Suppressor macrophage (primary cell): ENCODE measurements at regions not wholly inside any gene's neighbourhood (a gene's known extent, or its start where the extent isn't known, plus 50 kb on each side); places are given as distances from the start of the nearest gene placed in this dataset.
"Not testable (repeated sequence)": the region's sequence is repeated elsewhere in the genome, so short reads cannot be mapped to it uniquely, and the experiment has no call there.

ENCODE experiments used
- DNase-seq, 4 experiments: peaks; one replicate each; pipeline ENCODE4 v3.0.0-alpha.2; 2020 to 2022

DNA sequence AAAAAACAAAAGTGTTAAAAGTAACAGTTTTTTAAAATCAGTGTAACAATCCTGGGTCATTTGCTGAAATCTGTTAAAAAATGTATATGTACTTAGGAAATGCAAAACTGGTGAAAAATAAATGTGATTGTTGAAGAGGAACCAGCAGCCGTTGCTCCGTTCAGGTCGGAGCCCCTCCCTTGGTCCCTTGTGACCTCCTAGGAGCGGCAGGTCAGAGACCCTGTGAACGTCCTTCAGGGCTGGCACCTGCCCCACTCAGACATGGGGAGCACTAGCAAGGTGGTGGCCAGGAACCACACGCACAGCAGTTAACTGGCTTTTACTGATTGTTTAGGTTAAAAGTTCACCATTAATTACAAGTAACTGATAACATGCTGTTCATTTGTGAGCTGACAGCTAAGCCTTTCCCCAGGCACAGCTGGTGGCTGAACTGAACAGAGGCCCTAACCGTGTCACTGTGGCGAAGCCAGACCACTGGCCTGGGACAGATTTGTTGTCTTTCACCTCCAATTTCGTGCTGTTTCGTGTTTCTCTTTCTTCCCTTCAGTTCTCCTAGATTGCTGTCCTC, 159.2 kb upstream of the ALKAL2 start:
- DNase-seq: no peak

GRCh38 chr2:446303-446874, 158.5 kb upstream of the ALKAL2 start:
- no peak for DNase-seq

GRCh38 chr2:445896-446295, 158.0 kb upstream of the ALKAL2 start:
- no peak for DNase-seq

DNA sequence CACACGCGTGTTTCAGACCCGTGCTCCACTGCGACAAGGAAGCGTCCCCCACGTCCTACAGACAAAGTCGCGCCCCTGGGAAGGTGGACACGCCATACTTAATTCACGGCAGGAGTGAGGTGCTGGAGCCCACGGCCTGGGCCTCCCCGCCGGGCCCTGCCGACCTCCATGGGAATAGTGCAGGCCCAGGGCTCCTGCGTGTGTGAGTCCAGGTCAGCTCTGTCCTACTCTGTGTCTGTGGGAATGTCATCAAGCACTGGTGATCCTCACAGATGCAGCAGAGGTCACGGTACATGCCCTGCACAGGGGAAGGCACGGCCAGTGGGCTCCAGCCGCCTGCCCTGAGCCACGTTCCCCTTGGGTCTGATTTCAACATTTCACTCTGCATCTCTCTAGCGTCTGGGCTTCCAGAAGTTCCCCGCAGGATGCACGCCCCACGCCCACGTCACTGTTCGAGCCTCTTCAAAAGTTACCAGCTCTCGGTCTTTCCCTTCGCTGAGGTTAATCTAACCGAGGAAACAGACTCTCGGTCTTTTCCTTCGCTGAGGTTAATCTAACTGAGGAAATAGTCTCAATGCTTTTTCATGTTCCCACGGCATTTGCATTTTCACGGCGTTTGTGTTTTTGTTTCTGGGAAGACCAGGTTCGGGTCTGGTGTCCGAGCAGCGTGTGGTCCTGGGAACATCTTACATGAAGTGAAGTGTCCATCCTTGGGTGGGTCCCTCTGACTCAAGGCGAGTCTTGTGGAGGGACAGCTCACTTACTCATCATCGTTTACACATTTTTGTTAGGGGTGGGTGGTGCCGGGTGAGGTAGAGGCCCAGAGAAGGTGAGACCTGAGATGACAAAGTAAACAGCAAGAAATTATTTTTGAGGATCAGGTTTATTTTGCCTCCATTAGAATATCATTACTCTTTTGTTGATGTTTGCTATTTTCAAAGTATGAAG, 157.3 kb upstream of the ALKAL2 start:
- no peak for DNase-seq

DNA sequence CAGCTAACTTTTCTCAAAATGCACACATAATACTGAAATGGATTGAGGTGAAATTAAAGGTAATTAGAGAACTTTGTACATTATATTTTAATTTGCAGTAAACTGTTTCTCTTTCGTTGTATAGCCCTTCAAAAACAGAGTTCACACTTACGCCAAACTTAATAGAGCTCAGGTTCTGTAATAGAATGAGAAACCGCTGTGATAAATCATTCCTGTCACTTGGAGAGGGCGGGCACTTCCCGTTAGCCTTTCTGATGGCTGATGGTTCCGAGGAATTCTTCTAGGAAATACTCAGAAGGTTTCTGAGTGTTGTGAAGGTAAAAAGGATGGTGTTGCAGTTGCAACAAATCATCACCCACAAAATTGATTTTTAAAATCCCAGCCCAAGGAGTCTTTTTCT, 155.8 kb upstream of the ALKAL2 start:
- DNase-seq: no peak

DNA sequence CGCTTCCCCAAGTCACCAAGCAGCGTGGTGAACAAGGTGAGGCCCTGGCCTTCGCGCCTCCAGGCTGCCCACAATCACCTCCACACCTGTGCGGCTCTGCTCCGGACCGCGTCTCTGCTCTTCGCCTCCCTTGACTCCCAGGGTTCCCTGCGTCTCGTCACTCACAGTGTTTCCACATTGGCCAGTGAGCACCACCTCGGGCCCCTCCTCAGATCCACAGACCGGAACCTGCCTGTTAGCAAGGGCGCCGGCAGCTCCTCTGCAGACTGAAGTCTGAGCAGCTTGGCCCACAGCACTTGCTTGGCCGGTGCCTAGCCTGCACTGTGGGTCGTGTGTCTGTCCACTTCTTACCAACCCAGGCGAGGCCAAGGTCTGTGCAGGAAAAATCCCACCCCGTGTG, 155.3 kb upstream of the ALKAL2 start:
- no peak for DNase-seq

GRCh38 chr2:441258-442022, 153.5 kb upstream of the ALKAL2 start:
- DNase-seq: no peak

DNA sequence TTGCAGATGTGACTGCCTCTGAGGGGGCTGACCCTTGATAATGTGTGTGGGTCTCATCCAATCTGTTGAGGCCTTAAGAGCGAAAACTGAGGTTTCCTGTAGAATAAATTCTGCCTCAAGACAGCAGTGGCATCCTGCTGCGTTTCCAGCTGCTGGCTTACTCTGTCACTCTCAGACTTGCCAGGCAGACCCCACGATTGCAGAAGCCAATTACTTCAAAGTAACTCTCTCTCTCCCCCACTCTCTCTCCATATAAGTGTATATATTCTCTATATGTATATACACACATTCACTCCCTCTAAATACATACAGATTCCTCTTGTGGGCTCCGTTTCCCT, 152.5 kb upstream of the ALKAL2 start:
- no peak for DNase-seq

GRCh38 chr2:439556-440402, 151.9 kb upstream of the ALKAL2 start:
- DNase-seq: no peak

DNA sequence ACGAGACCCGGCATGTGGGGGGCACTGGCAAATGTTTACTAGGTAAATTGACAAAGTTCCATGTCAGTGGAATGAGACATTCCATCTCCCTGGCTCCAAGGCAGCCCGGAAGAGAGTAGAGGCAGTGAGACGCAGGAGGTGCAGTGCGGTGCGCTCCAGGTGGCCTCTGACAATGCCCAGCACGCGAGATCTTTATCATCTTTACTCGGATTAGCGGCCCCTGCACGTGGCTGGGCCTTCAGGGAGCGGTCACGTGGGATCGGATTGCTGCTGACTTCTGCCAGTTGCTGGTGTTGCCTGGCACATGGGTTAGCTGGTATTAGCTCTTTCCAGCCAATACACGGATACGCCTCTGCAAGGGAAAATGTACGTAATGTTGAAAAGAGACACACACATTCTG, 151.2 kb upstream of the ALKAL2 start:
- DNase-seq: no peak

DNA sequence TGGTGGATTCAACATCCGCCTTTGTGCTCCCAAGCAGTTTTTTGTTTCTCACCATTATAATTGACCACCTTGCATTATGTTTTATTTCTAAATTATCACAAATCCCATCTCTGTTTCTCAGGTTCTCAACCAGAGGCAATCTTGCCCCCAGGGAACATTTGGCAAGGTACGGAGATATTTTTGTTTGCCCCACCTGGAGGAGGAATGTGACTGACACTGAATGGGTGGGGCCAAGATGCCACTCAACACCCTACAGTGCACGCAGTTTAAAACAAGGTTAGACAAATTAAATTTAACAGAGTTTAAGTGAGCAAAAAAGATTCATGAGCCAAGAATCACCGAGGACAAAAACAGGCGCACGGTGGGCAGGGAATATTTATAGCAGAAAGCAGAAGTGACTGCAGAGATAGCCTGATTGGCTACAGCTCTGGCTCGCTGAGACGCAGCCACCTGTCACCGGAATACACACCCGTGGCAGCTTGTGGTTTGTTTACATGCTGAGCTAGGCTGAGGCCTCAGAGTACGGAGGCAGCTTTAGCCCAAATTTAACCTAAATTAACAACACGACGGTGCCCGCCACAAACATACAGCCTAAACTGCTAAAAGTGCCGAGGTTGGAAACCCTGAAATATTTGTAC, 150.0 kb upstream of the ALKAL2 start:
- no peak for DNase-seq

DNA sequence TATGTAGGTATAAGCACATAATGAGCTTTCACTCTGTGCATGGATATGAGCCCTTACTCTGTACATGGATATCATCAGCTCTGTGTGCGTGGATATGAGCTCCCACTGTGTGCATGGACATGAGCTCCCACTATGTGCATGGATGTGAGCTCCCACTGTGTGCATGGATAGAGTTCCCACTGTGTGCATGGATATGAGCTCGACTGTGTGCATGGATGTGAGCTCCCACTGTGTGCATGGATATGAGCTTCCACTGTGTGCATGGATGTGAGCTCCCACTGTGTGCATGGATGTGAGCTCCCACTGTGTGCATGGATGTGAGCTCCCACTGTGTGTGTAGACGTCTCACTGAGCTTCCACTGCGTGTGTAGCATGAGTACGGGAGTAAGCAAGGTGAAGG, 149.3 kb upstream of the ALKAL2 start:
- no peak for DNase-seq

- DNase-seq: no peak
Observed at GRCh38 chr2:436205-436604, 148.3 kb upstream of the ALKAL2 start.

GRCh38 chr2:434625-435024, 146.7 kb upstream of the ALKAL2 start:
- no peak for DNase-seq

DNA sequence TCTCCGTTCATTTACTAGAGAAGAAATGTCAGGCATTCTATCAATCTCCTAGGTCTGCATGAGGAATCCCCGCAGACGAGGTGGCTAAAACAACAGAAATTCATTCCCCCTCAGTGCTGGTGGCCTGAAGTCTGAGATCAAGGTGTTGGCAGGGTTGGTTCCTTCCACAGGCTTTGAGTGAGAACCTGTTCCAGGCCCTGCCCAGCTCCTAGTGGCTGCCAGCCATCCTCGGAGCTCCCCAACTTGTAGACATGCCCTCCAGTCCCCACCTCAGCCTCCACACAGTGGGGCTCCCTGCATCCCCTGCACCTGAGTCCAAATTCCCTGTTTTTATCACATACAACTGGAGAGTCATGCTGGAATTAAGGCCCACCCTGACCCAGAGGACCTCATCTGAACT, 145.3 kb upstream of the ALKAL2 start:
- DNase-seq: no peak

- no peak for DNase-seq
Observed at GRCh38 chr2:430291-431040, 142.6 kb upstream of the ALKAL2 start.

- DNase-seq: peak in 3 of 4 experiments; percentile 2 to 10 (median 9)
Observed at GRCh38 chr2:429575-430254, 141.8 kb upstream of the ALKAL2 start.

- no peak for DNase-seq
Observed at GRCh38 chr2:429142-429541, 141.3 kb upstream of the ALKAL2 start.

DNA sequence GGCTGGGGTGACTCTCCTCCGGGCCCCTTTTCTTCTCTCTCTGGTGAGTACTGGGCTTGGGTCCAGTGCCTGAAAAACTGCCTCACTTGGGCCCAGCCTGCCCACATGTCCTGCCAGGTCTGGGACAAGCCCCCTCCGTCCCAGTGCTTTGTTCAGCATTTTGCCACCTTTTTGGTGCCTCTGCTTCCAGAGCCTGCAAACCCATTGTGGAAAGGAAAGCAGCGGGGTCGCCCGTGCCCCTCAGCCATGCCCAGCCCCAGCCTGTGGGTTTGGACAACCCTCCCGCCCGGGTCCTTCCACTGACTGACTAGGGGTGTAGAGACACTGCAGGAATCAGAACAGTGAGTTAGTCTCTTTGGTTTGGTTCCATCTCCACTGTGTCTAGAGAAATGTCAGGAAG, 140.7 kb upstream of the ALKAL2 start:
- DNase-seq: no peak

GRCh38 chr2:426696-427095, 138.8 kb upstream of the ALKAL2 start:
- DNase-seq: not testable (repeated sequence)
